Liver (tissue), 8 donors: ENCODE measurements at regions not wholly inside any gene's neighbourhood (a gene's known extent, or its start where the extent isn't known, plus 50 kb on each side); places are given as distances from the start of the nearest gene placed in this dataset.
"Not testable (repeated sequence)": the region's sequence is repeated elsewhere in the genome, so short reads cannot be mapped to it uniquely, and the experiment has no call there.

ENCODE experiments used
- DNase-seq: peaks from one replicate; pipeline ENCODE4 v3.0.0-alpha.2; 2017; ENCODE audit warnings: low spot score
- H3K27ac ChIP-seq, 2 donors: one replicate each; pipeline ENCODE4 v1.7.0; 2013; ENCODE audit warnings: inconsistent platforms in 2 of 2, low read length in 2 of 2, control low read depth in 1 of 2, low read depth in 1 of 2, mild to moderate bottlenecking in 1 of 2
- H3K27me3 ChIP-seq, 4 donors: one replicate each; pipeline versions ENCODE4 v1.6.1 to v1.7.0; 2013; ENCODE audit warnings: low read length in 3 of 4, inconsistent platforms in 1 of 4, mild to moderate bottlenecking in 1 of 4, moderate library complexity in 1 of 4; ENCODE audit not compliant: control insufficient read depth in 4 of 4, insufficient read depth in 4 of 4
- H3K36me3 ChIP-seq, 4 donors: one replicate each; pipeline versions ENCODE4 v1.6.1 to v1.7.0; 2013; ENCODE audit warnings: low read length in 3 of 4, mild to moderate bottlenecking in 3 of 4, low read depth in 1 of 4, moderate library complexity in 1 of 4; ENCODE audit not compliant: control insufficient read depth in 4 of 4, insufficient read depth in 3 of 4
- H3K4me1 ChIP-seq, 4 donors: one replicate each; pipeline versions ENCODE4 v1.6.1 to v1.7.0; 2013; ENCODE audit warnings: low read length in 3 of 4, mild to moderate bottlenecking in 3 of 4, moderate library complexity in 1 of 4; ENCODE audit not compliant: control insufficient read depth in 4 of 4, insufficient read depth in 4 of 4
- H3K4me3 ChIP-seq, 3 donors: one replicate each; pipeline versions ENCODE4 v1.6.1 to v1.7.0; 2013; ENCODE audit warnings: low read length in 3 of 3, control low read depth in 1 of 3, low read depth in 1 of 3, mild to moderate bottlenecking in 1 of 3
- H3K9ac ChIP-seq, 2 donors: one replicate each; pipeline ENCODE4 v1.7.0; 2013; ENCODE audit warnings: low read length in 2 of 2, mild to moderate bottlenecking in 2 of 2, moderate library complexity in 2 of 2, control low read depth in 1 of 2, low read depth in 1 of 2
- H3K9me3 ChIP-seq, 4 donors: one replicate each; pipeline versions ENCODE4 v1.6.1 to v1.7.0; 2013; ENCODE audit warnings: low read length in 3 of 4; ENCODE audit not compliant: control insufficient read depth in 4 of 4
- EGR1 ChIP-seq, 2 donors: IDR thresholded peaks; 2 replicates each; pipeline ENCODE4 v1.6.1; 2016 to 2018; ENCODE audit warnings: antibody characterized with exemption in 2 of 2, low read depth in 2 of 2
- FOXA1 ChIP-seq: IDR thresholded peaks from 2 replicates; pipeline ENCODE4 v1.6.1; 2016; ENCODE audit warnings: antibody characterized with exemption
- FOXA2 ChIP-seq: IDR thresholded peaks from 2 replicates; pipeline ENCODE4 v1.6.1; 2016; ENCODE audit warnings: antibody characterized with exemption
- GABPA ChIP-seq, 2 donors: IDR thresholded peaks in 1 of 2; conservative IDR thresholded peaks in 1 of 2; 2 replicates each; pipeline ENCODE4 v1.6.1; 2016; ENCODE audit warnings: antibody characterized with exemption in 2 of 2, mild to moderate bottlenecking in 1 of 2, moderate library complexity in 1 of 2
- HNF4A ChIP-seq, 2 donors: conservative IDR thresholded peaks; 2 replicates each; pipeline ENCODE4 v1.6.1; 2016; ENCODE audit warnings: antibody characterized with exemption in 2 of 2, mild to moderate bottlenecking in 2 of 2
- HNF4G ChIP-seq: IDR thresholded peaks from 2 replicates; pipeline ENCODE4 v1.6.1; 2016; ENCODE audit warnings: antibody characterized with exemption
- JUND ChIP-seq, 2 donors: IDR thresholded peaks; 2 replicates each; pipeline ENCODE4 v1.6.1; 2016; ENCODE audit warnings: antibody characterized with exemption in 2 of 2
- NR2F2 ChIP-seq: IDR thresholded peaks from 2 replicates; pipeline ENCODE4 v1.6.1; 2016; ENCODE audit warnings: antibody characterized with exemption
- RAD21 ChIP-seq, 2 donors: IDR thresholded peaks; 2 replicates each; pipeline ENCODE4 v1.6.1; 2016; ENCODE audit warnings: antibody characterized with exemption in 2 of 2, mild to moderate bottlenecking in 2 of 2
- RXRA ChIP-seq, 2 donors: IDR thresholded peaks; 2 replicates each; pipeline ENCODE4 v1.6.1; 2017 to 2018; ENCODE audit warnings: antibody characterized with exemption in 2 of 2, mild to moderate bottlenecking in 1 of 2
- SP1 ChIP-seq: IDR thresholded peaks from 2 replicates; pipeline ENCODE4 v1.6.1; 2018; ENCODE audit warnings: antibody characterized with exemption, mild to moderate bottlenecking
- TAF1 ChIP-seq: conservative IDR thresholded peaks from 2 replicates; pipeline ENCODE4 v1.6.1; 2016; ENCODE audit warnings: antibody characterized with exemption, mild to moderate bottlenecking
- YY1 ChIP-seq: IDR thresholded peaks from 2 replicates; pipeline ENCODE4 v1.6.1; 2016; ENCODE audit warnings: antibody characterized with exemption, mild to moderate bottlenecking
- WGBS: extraction: QIAGEN DNeasy Blood & Tissue Kit; methylation state at CpG from one replicate; pipeline ENCODE4 v1.1.7; 2013; 5-methylcytosine and 5-hydroxymethylcytosine counted together
- TF ChIP-seq, protein P1 (sequence below): fragments of 150-350 bp; IDR thresholded peaks from 2 replicates; pipeline ENCODE4 v1.5.1; 2017; ENCODE audit warnings: improper control_type of control experiment, low read depth, low read length; ENCODE audit not compliant: missing input control
- TF ChIP-seq, protein P2 (sequence below): IDR thresholded peaks from 2 replicates; pipeline ENCODE4 v1.6.1; 2016; ENCODE audit warnings: antibody characterized with exemption, mild to moderate bottlenecking
- TF ChIP-seq, protein P3 (sequence below): IDR thresholded peaks from 2 replicates; pipeline ENCODE4 v1.6.1; 2016; ENCODE audit warnings: antibody characterized with exemption
- TF ChIP-seq, protein P4 (sequence below): IDR thresholded peaks from 2 replicates; pipeline ENCODE4 v1.6.1; 2016; ENCODE audit warnings: antibody characterized with exemption
- TF ChIP-seq, protein P5 (sequence below): IDR thresholded peaks from 2 replicates; pipeline ENCODE4 v1.6.1; 2016; ENCODE audit warnings: antibody characterized with exemption
- donor health status: healthy.
- donor health status: healthy.
- donor health status: healthy.
- donor health status: healthy.
- donor health status: healthy.

DNA sequence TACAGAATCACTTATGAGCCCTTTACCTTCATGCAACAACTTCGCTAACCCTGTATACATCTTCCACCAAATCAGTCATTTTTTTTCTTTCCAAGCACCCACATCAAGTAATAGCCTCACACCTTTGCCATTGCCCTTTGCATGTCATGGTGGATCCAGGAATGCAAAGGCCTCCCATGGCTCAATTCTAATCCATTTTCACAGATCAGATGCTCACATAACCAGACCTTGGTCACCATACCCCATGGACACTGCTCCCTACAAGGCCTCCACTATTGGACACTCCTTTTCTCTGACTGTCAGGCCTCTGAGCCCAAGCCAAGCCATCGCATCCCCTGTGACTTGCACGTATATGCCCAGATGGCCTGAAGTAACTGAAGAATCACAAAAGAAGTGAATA, 179.5 kb downstream of the RASEF start:
- Histone ChIP-seq H3K27ac (no peak overlapping the region), H3K36me3 (no peaks in the 10 kb centered on the region), H3K4me1 (no peaks in the 10 kb centered on the region), H3K9me3 (peaks cover 0 to 4% (median 0%) of the 10 kb centered on the region in 4 donors), H3K9ac (no peak overlapping the region), H3K4me3 (no peak overlapping the region), H3K27me3 (no peaks in the 10 kb centered on the region)
- no peak for DNase-seq
- WGBS, result 97% methylated on average over 3 of the region's 3 CpGs
- TF ChIP-seq NR2F2 (no peak), TAF1 (no peak), HNF4G (no peak), FOXA2 (no peak), GABPA (IDR thresholded peaks at IDR 0.05 in 1 of 2, conservative IDR thresholded peaks at IDR 0.05 in 1 of 2) (no peak), YY1 (no peak), RAD21 (IDR thresholded peaks at IDR 0.05) (no peak)
- TF ChIP-seq, protein P1, sequence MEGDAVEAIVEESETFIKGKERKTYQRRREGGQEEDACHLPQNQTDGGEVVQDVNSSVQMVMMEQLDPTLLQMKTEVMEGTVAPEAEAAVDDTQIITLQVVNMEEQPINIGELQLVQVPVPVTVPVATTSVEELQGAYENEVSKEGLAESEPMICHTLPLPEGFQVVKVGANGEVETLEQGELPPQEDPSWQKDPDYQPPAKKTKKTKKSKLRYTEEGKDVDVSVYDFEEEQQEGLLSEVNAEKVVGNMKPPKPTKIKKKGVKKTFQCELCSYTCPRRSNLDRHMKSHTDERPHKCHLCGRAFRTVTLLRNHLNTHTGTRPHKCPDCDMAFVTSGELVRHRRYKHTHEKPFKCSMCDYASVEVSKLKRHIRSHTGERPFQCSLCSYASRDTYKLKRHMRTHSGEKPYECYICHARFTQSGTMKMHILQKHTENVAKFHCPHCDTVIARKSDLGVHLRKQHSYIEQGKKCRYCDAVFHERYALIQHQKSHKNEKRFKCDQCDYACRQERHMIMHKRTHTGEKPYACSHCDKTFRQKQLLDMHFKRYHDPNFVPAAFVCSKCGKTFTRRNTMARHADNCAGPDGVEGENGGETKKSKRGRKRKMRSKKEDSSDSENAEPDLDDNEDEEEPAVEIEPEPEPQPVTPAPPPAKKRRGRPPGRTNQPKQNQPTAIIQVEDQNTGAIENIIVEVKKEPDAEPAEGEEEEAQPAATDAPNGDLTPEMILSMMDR, result no peak

DNA sequence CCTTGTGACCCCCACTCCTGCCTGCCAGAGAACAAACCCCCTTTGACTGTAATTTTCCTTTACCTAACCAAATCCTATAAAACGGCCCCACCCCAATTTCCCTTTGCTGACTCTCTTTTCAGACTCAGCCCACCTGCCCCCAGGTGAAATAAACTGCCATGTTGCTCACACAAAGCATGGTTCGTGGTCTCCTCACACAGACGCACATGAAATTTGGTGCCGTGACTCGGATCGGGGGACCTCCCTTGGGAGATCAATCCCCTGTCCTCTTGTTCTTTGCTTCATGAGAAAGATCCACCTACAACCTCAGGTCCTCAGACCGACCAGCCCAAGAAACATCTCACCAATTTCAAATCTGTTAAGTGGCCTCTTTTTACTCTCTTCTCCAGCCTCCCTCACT, 179.0 kb downstream of the RASEF start:
- not testable (repeated sequence) for H3K9ac ChIP-seq, H3K27me3 ChIP-seq, H3K4me1 ChIP-seq, DNase-seq, H3K4me3 ChIP-seq, H3K9me3 ChIP-seq, H3K36me3 ChIP-seq, H3K27ac ChIP-seq
- 84% methylated on average over 7 of the region's 7 CpGs for WGBS

DNA sequence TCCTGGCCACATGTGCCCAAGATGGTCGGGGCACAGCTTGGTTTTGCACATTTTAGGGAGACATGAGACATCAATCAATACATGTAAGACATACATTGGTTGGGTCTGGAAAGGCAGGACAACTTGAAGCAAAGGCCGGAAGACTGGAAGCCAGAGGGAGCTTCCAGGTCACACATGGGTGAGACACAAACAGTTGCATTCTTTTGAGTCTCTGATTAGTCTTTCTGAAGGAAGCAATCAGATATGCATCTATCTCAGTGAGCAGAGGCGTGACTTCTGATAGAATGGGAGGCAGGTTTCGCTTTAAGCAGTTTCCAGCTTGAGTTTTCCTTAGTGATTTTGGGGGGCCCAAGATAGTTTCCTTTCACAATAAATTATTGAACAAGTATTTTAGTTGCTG, 172.5 kb downstream of the RASEF start:
- Histone ChIP-seq H3K9ac (no peak overlapping the region), H3K4me3 (no peak overlapping the region), H3K27ac (no peak overlapping the region), H3K9me3 (no peaks in the 10 kb centered on the region), H3K4me1 (no peaks in the 10 kb centered on the region), H3K27me3 (peaks cover 0 to 2% (median under 1%) of the 10 kb centered on the region in 4 donors), H3K36me3 (no peaks in the 10 kb centered on the region)
- WGBS, result 66% methylated on average over 4 of the region's 4 CpGs
- no peak for DNase-seq
- TF ChIP-seq RXRA (IDR thresholded peaks at IDR 0.05) (no peak), NR2F2 (no peak), FOXA2 (no peak), HNF4A (conservative IDR thresholded peaks at IDR 0.05) (no peak), SP1 (no peak), RAD21 (IDR thresholded peaks at IDR 0.05) (no peak), FOXA1 (no peak), YY1 (no peak), JUND (IDR thresholded peaks at IDR 0.05) (no peak), TAF1 (no peak), GABPA (IDR thresholded peaks at IDR 0.05 in 1 of 2, conservative IDR thresholded peaks at IDR 0.05 in 1 of 2) (no peak), HNF4G (no peak), EGR1 (IDR thresholded peaks at IDR 0.05; ENCODE audit: low read depth in 2 of 2) (no peak)
- TF ChIP-seq, protein P2, sequence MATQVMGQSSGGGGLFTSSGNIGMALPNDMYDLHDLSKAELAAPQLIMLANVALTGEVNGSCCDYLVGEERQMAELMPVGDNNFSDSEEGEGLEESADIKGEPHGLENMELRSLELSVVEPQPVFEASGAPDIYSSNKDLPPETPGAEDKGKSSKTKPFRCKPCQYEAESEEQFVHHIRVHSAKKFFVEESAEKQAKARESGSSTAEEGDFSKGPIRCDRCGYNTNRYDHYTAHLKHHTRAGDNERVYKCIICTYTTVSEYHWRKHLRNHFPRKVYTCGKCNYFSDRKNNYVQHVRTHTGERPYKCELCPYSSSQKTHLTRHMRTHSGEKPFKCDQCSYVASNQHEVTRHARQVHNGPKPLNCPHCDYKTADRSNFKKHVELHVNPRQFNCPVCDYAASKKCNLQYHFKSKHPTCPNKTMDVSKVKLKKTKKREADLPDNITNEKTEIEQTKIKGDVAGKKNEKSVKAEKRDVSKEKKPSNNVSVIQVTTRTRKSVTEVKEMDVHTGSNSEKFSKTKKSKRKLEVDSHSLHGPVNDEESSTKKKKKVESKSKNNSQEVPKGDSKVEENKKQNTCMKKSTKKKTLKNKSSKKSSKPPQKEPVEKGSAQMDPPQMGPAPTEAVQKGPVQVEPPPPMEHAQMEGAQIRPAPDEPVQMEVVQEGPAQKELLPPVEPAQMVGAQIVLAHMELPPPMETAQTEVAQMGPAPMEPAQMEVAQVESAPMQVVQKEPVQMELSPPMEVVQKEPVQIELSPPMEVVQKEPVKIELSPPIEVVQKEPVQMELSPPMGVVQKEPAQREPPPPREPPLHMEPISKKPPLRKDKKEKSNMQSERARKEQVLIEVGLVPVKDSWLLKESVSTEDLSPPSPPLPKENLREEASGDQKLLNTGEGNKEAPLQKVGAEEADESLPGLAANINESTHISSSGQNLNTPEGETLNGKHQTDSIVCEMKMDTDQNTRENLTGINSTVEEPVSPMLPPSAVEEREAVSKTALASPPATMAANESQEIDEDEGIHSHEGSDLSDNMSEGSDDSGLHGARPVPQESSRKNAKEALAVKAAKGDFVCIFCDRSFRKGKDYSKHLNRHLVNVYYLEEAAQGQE, result no peak
- TF ChIP-seq, protein P3, sequence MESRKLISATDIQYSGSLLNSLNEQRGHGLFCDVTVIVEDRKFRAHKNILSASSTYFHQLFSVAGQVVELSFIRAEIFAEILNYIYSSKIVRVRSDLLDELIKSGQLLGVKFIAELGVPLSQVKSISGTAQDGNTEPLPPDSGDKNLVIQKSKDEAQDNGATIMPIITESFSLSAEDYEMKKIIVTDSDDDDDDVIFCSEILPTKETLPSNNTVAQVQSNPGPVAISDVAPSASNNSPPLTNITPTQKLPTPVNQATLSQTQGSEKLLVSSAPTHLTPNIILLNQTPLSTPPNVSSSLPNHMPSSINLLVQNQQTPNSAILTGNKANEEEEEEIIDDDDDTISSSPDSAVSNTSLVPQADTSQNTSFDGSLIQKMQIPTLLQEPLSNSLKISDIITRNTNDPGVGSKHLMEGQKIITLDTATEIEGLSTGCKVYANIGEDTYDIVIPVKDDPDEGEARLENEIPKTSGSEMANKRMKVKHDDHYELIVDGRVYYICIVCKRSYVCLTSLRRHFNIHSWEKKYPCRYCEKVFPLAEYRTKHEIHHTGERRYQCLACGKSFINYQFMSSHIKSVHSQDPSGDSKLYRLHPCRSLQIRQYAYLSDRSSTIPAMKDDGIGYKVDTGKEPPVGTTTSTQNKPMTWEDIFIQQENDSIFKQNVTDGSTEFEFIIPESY, result no peak
- TF ChIP-seq, protein P4, sequence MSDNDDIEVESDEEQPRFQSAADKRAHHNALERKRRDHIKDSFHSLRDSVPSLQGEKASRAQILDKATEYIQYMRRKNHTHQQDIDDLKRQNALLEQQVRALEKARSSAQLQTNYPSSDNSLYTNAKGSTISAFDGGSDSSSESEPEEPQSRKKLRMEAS, result no peak
- TF ChIP-seq, protein P1, result no peak
- TF ChIP-seq, protein P5, sequence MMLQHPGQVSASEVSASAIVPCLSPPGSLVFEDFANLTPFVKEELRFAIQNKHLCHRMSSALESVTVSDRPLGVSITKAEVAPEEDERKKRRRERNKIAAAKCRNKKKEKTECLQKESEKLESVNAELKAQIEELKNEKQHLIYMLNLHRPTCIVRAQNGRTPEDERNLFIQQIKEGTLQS, result no peak
